Choroid plexus epithelial cell (primary cell): ENCODE measurements at regions not wholly inside any gene's neighbourhood (a gene's known extent, or its start where the extent isn't known, plus 50 kb on each side); places are given as distances from the start of the nearest gene placed in this dataset.

Experiments used
- DNase-seq: peaks from one replicate; pipeline ENCODE4 v3.0.0-alpha.2; 2010; ENCODE audit warnings: low read depth
- H3K4me3 ChIP-seq: 2 replicates; pipeline ENCODE4 v1.5.1; 2011; ENCODE audit warnings: low read depth, mild to moderate bottlenecking, control low read depth, low read length, moderate library complexity
- TF ChIP-seq, protein P1 (sequence below): conservative IDR thresholded peaks from 2 replicates; pipeline ENCODE4 v1.5.1; 2011; ENCODE audit warnings: low read depth, mild to moderate bottlenecking, control low read depth, inconsistent platforms, low read length, moderate library complexity

DNA sequence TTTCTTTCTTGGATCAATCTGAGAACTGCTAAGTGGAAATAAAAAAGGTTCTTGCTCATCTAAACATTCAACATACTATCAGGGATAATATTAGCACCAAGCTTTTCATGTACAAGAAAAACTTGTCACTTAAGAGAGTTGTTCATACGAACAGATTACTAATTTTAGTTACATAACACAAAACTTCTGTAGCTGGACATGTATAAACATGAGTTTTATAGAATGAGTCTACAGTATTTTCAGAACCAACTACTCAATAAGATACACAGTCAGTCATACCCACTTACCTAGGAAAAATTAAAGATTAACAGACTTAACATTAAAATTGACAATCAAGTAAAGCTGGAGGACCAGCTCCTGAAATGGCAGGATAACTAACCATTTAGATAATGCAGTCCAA, 540.1 kb upstream of the FAM241A start:
- DNase-seq, result no peak
- TF ChIP-seq, protein P1, sequence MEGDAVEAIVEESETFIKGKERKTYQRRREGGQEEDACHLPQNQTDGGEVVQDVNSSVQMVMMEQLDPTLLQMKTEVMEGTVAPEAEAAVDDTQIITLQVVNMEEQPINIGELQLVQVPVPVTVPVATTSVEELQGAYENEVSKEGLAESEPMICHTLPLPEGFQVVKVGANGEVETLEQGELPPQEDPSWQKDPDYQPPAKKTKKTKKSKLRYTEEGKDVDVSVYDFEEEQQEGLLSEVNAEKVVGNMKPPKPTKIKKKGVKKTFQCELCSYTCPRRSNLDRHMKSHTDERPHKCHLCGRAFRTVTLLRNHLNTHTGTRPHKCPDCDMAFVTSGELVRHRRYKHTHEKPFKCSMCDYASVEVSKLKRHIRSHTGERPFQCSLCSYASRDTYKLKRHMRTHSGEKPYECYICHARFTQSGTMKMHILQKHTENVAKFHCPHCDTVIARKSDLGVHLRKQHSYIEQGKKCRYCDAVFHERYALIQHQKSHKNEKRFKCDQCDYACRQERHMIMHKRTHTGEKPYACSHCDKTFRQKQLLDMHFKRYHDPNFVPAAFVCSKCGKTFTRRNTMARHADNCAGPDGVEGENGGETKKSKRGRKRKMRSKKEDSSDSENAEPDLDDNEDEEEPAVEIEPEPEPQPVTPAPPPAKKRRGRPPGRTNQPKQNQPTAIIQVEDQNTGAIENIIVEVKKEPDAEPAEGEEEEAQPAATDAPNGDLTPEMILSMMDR, result no peak

DNA sequence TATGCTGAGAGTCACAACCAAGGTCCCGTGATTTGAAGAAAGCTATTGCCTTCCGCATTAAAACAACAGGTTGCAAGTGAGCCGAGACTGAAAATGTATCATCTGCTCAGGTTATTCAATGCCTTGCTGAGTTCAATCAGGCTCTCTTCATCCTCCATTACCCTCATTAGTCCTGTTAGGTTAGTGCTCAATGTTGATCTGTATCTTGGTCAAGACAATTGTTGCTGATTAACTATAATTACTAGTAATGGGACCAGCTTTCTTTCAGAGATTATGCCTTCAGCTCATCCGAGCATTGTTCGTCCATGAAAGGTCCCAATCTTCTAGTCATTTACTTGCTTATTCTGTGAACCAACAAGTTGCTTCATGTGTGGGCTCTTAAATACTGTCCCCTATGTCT, 534.6 kb upstream of the FAM241A start:
- H3K4me3 ChIP-seq, result no peak overlapping the region
- TF ChIP-seq, protein P1, result no peak
- no peak for DNase-seq

More for the DNA sequence above, 540.1 kb upstream of the FAM241A start:
- no peak overlapping the region for H3K4me3 ChIP-seq

DNA sequence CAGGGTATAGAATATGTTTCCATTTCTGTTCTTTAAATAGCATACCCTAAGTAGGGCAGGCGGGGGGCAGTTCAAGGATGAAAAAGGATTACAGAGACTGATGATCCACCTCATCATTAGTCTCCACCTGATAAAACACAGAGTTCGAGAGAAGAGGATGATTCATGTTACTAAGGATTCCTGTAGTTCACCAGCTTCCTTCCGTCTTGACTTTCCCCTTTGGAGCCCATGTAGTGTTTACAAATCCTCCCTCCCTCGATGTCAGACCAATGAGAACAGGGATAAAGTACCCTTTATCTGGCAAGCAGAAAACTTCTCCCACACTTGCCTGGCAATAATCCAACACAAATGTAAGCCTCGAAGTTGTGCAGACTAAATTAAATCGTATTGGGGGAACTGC, 526.3 kb upstream of the FAM241A start:
- peak; percentile 54 for DNase-seq
- no peak overlapping the region for H3K4me3 ChIP-seq
- TF ChIP-seq, protein P1, result no peak

DNA sequence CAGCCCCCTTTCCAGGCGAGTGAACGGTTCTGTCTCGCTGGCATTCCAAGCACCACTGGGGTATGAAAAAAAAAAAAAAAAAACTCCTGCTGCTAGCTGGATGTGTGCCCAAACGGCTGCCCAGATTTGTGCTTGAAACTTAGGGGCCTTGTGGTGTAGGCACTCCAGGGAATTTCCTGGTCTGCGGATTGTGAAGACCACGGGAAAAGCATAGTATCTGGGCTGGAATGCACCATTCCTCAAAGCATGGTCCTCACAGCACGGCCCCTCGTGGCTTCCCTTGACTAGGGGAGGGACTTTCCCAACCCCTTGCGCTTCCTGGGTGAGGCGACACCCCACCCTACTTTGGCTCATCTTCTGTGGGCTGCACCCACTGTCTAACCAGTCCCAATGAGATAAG, 516.8 kb upstream of the FAM241A start:
- TF ChIP-seq, protein P1, result no peak
- H3K4me3 ChIP-seq, result no peak overlapping the region
- peak; percentile 78 for DNase-seq

DNA sequence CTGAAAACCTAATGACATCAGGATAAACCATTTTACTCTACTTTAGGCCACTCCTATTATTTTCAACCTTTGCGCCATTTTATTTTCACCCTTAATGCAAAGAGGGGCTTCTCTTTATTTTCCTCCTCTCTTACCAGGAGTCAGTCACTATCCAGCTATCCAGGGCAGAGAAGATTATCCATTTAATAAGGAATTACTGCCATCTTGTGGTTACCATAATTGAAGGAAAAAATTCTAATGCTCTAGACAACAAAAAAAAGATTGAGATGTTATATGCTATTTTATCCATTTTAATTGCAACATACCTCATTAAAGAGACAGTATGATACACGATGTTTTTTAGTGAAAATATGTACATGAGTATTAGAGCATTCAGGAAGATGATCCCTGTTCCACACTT, 514.5 kb upstream of the FAM241A start:
- TF ChIP-seq, protein P1, result peak; percentile 47
- no peak overlapping the region for H3K4me3 ChIP-seq
- peak; percentile 59 for DNase-seq

DNA sequence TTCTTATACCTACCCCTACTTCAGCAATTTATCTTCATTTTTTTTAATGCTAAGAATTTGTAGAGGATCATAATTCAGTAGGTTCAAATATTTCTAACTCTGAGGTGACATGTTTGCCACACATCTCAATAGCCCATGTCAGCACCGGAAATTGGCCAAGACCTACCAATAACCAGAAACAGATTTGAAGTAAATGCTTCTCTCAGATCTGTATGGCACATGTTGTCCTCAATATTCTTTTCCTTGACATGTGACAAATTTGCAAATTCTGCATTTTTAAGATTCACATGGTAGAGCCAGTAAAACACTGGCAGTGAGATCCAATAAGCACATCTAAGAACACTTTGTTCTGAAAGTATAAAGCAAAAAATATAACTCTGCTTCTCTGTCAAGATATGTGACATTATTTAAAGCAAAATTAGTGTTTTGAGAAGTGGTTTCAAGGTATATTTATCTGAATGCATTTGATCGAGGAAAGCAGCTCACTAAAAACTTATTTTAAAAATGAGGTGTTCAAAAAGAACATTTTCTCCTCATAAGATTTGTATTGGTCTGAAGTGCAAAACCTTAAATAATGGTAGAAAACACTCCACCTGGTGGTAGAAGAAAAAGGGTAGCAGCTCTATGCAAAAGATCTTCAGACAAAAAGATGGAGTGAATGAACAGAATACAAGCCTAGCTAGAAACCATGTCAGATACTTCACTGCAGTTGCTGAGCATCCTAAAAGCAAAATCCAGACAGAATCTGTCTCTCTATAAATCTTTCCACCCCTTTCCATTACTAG, 513.8 kb upstream of the FAM241A start:
- H3K4me3 ChIP-seq, result no peak overlapping the region
- TF ChIP-seq, protein P1, result peak; percentile 67
- DNase-seq, result peak; percentile 51

DNA sequence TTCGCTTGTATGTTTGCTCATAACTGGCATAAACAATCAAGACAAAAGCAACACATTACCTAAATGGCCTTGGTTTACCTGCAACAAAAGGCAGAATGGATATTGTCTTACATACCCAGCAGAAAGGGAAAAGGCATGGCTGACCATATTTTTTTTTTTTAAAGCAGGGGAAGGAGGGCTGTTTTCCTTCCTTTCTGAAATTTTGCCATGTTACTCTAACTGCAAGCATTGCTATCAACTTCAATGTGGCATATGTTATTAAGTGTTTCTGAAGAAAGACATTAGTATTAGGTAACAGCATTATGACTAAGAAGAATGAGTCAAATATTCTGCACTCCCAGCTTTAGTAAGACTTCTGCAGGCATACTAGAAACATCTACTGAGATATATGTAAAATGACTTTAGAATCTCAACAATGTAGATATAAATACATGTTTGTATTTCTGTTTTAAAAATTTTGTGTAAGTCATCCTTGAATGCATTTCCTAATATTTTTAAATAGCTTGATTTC, 512.6 kb upstream of the FAM241A start:
- no peak overlapping the region for H3K4me3 ChIP-seq
- TF ChIP-seq, protein P1, result no peak
- DNase-seq, result peak; percentile 48
